Hepatocyte (in vitro differentiated cells): ENCODE measurements at regions not wholly inside any gene's neighbourhood (a gene's known extent, or its start where the extent isn't known, plus 50 kb on each side); places are given as distances from the start of the nearest gene placed in this dataset.

Experiments
- DNase-seq: peaks from one replicate; pipeline ENCODE4 v3.0.0-alpha.2; 2016; ENCODE audit warnings: low spot score
- H2AFZ ChIP-seq: fragments of 200-600 bp; sonication (generic); 2 replicates; pipeline ENCODE4 v1.6.0; 2016; ENCODE audit warnings: antibody characterized with exemption, mild to moderate bottlenecking
- H3K27ac ChIP-seq: fragments of 200-600 bp; sonication (generic); 2 replicates; pipeline ENCODE4 v1.5.1; 2016; ENCODE audit warnings: mild to moderate bottlenecking
- H3K27me3 ChIP-seq: fragments of 200-600 bp; sonication (generic); 2 replicates; pipeline ENCODE4 v1.6.1; 2016
- H3K36me3 ChIP-seq: fragments of 200-600 bp; sonication (generic); replicated peaks from 2 replicates; pipeline ENCODE4 v1.5.1; 2016; ENCODE audit warnings: low read depth; ENCODE audit not compliant: insufficient read depth
- H3K4me1 ChIP-seq: fragments of 200-600 bp; sonication (generic); 2 replicates; pipeline ENCODE4 v1.5.1; 2016; ENCODE audit warnings: mild to moderate bottlenecking, moderate library complexity; ENCODE audit not compliant: insufficient read depth
- H3K4me2 ChIP-seq: fragments of 200-600 bp; sonication (generic); 2 replicates; pipeline ENCODE4 v1.6.0; 2016
- H3K4me3 ChIP-seq: fragments of 200-600 bp; sonication (generic); 2 replicates; pipeline ENCODE4 v1.5.1; 2016; ENCODE audit warnings: mild to moderate bottlenecking
- H3K79me2 ChIP-seq: fragments of 200-600 bp; sonication (generic); 2 replicates; pipeline ENCODE4 v1.6.0; 2017; ENCODE audit warnings: mild to moderate bottlenecking
- H3K9me2 ChIP-seq: fragments of 200-600 bp; sonication (generic); replicated peaks from 2 replicates; pipeline ENCODE4 v1.6.0; 2017; ENCODE audit warnings: mild to moderate bottlenecking; ENCODE audit not compliant: insufficient read depth
- H3K9me3 ChIP-seq: fragments of 200-600 bp; sonication (generic); 2 replicates; pipeline ENCODE4 v1.5.1; 2016; ENCODE audit warnings: low read depth, mild to moderate bottlenecking
- H4K20me1 ChIP-seq: fragments of 200-600 bp; sonication (generic); 2 replicates; pipeline ENCODE4 v1.6.0; 2016; ENCODE audit warnings: mild to moderate bottlenecking; ENCODE audit not compliant: insufficient read depth, poor library complexity, severe bottlenecking
- CTCF ChIP-seq: fragments of 200-600 bp; sonication (generic); IDR thresholded peaks from 2 replicates; pipeline ENCODE4 v1.5.1; 2016; ENCODE audit warnings: antibody characterized with exemption, mild to moderate bottlenecking; ENCODE audit not compliant: poor library complexity
- EZH2 ChIP-seq: fragments of 200-600 bp; sonication (generic); IDR thresholded peaks from 2 replicates; pipeline ENCODE4 v1.6.1; 2016; ENCODE audit warnings: antibody characterized with exemption, mild to moderate bottlenecking, borderline replicate concordance
- EZH2phosphoT487 ChIP-seq: fragments of 200-600 bp; sonication (generic); IDR thresholded peaks from one replicate; pipeline ENCODE4 v1.6.1; 2018; ENCODE audit warnings: antibody characterized with exemption, mild to moderate bottlenecking, low read depth, moderate library complexity; ENCODE audit not compliant: unreplicated experiment, severe bottlenecking
- WGBS: methylation state at CpG from one replicate; pipeline ENCODE4 v1.1.6; 2016; ENCODE audit warnings: low lambda C conversion rate; ENCODE audit errors: missing lambda C conversion rate; 5-methylcytosine and 5-hydroxymethylcytosine counted together

DNA sequence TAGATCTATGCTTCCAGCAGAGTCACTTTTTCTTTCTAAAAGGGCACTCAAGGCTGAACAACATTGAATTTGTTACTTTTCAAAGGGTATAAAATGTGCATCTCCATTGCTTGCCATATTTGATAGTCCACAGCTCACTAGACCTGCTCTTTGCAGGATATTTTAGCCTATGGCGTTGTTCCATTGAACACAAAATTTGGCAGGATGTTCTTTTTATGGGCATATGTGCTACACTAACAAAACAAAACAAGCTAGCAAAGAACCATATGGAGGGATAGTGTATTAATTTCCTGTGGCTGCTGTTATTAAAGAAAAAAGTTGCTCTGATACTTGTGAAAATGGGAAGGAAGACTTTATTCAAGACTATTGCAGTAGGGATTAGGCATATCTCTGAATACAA, 828.7 kb downstream of the TYW1 start:
- Histone ChIP-seq H3K9me2 (no peaks in the 10 kb centered on the region), H3K4me1 (no peaks in the 10 kb centered on the region), H3K9me3 (no peaks in the 10 kb centered on the region), H3K36me3 (no peaks in the 10 kb centered on the region), H3K79me2 (no peaks in the 10 kb centered on the region), H3K4me2 (no peak overlapping the region), H3K27ac (peak overlapping the region; percentile 43), H4K20me1 (no peaks in the 10 kb centered on the region), H2AFZ (no peak overlapping the region), H3K27me3 (no peaks in the 10 kb centered on the region), H3K4me3 (no peak overlapping the region)
- 64% methylated on average over 1 of the region's 1 CpG for WGBS
- DNase-seq: no peak
- TF ChIP-seq EZH2 (no peak), EZH2phosphoT487 (no peak), CTCF (no peak)

DNA sequence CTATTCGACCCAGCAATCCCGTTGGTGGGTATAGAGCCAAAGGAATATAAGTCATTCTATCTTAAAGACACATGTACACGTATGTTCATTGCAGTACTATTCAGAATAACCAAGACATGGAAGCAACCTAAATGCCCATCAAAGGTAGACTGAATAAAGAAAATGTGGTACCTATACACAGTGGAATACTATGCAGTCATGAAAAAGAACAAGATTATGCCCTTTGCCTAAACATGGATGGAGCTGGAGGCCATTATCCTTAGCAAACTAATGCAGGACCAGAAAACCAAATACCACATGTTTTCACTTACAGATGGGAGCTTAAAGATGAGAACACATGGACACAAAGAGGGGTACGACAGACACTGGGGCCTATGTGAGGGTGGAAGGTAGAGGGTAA, 845.3 kb downstream of the TYW1 start:
- H3K9me2 ChIP-seq: no peaks in the 10 kb centered on the region
- no peak for DNase-seq
- H2AFZ ChIP-seq: no peak overlapping the region
- H3K9me3 ChIP-seq: no peaks in the 10 kb centered on the region
- H3K36me3 ChIP-seq: no peaks in the 10 kb centered on the region
- no peak overlapping the region for H3K4me3 ChIP-seq
- 96% methylated on average over 4 of the region's 4 CpGs for WGBS
- no peak overlapping the region for H3K27ac ChIP-seq
- no peaks in the 10 kb centered on the region for H3K27me3 ChIP-seq
- H3K4me2 ChIP-seq: no peak overlapping the region
- peaks cover 5% of the 10 kb centered on the region for H3K4me1 ChIP-seq
- no peaks in the 10 kb centered on the region for H3K79me2 ChIP-seq
- H4K20me1 ChIP-seq: no peaks in the 10 kb centered on the region
- TF ChIP-seq CTCF: no peak
- TF ChIP-seq EZH2phosphoT487: no peak
- no peak for TF ChIP-seq EZH2

DNA sequence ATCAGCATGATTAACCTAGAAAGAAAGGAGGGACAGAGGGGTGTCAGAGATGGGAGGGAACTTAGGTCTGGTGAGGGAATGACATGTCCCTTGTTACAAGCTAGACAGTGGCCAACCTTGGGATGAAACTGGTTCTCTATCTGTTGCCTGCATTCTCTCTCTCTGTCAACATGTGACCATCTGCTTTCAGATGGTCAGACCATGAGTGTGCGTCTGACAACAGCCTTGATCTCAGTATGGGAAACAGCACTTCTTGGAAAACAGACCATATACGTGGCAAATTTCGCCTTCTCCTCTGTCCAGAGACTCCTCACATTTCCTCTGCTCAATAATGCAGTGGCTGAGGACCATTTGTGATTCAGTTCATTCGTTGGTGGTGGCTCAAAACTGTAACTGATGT, 845.9 kb downstream of the TYW1 start:
- WGBS: 62% methylated on average over 4 of the region's 4 CpGs
- no peaks in the 10 kb centered on the region for H3K9me3 ChIP-seq
- DNase-seq: no peak
- H3K9me2 ChIP-seq: no peaks in the 10 kb centered on the region
- no peaks in the 10 kb centered on the region for H3K79me2 ChIP-seq
- H3K4me1 ChIP-seq: peaks cover 5% of the 10 kb centered on the region
- H3K27me3 ChIP-seq: no peaks in the 10 kb centered on the region
- H3K4me2 ChIP-seq: no peak overlapping the region
- H3K36me3 ChIP-seq: no peaks in the 10 kb centered on the region
- H3K27ac ChIP-seq: peak overlapping the region; percentile 37
- no peak overlapping the region for H3K4me3 ChIP-seq
- no peak for TF ChIP-seq CTCF
- no peak for TF ChIP-seq EZH2phosphoT487
- no peak for TF ChIP-seq EZH2
- no peak overlapping the region for H2AFZ ChIP-seq
- no peaks in the 10 kb centered on the region for H4K20me1 ChIP-seq

GRCh38 chr7:67843001-67843565, 846.5 kb downstream of the TYW1 start:
- Histone ChIP-seq H3K27ac (peak overlapping the region; percentile 37), H3K79me2 (no peaks in the 10 kb centered on the region), H3K4me3 (no peak overlapping the region), H3K4me1 (peaks cover 5% of the 10 kb centered on the region), H3K27me3 (peaks cover 3% of the 10 kb centered on the region), H4K20me1 (no peaks in the 10 kb centered on the region), H3K9me2 (no peaks in the 10 kb centered on the region), H2AFZ (no peak overlapping the region), H3K4me2 (no peak overlapping the region), H3K9me3 (no peaks in the 10 kb centered on the region), H3K36me3 (no peaks in the 10 kb centered on the region)
- no peak for TF ChIP-seq EZH2
- no peak for TF ChIP-seq EZH2phosphoT487
- TF ChIP-seq CTCF: no peak
- 52% methylated on average over 6 of the region's 6 CpGs for WGBS
- no peak for DNase-seq
